Nephron (organoid): ENCODE measurements at regions not wholly inside any gene's neighbourhood (a gene's known extent, or its start where the extent isn't known, plus 50 kb on each side); places are given as distances from the start of the nearest gene placed in this dataset.

Experiments
- H3K27ac Mint-ChIP-seq, 3 experiments: 2 replicates each; pipeline ENCODE4 v1.8.0; 2020; ENCODE audit warnings: mixed read lengths in 3 of 3, mild to moderate bottlenecking in 2 of 3, moderate library complexity in 1 of 3
- H3K27me3 Mint-ChIP-seq: 2 replicates; pipeline ENCODE4 v1.8.0; 2021; ENCODE audit warnings: low read depth, mild to moderate bottlenecking, moderate library complexity, mixed read lengths
- H3K36me3 Mint-ChIP-seq: 2 replicates; pipeline ENCODE4 v1.8.0; 2020; ENCODE audit warnings: low read depth, mixed read lengths
- H3K4me1 Mint-ChIP-seq: 2 replicates; pipeline ENCODE4 v1.8.0; 2020; ENCODE audit warnings: mixed read lengths
- H3K4me3 Mint-ChIP-seq, 3 experiments: 2 replicates each; pipeline ENCODE4 v1.8.0; 2020; ENCODE audit warnings: mild to moderate bottlenecking in 3 of 3, mixed read lengths in 3 of 3, moderate library complexity in 2 of 3
- H3K9me3 Mint-ChIP-seq: 2 replicates; pipeline ENCODE4 v1.8.0; 2020; ENCODE audit warnings: mixed read lengths
- TF ChIP-seq, protein P1 (sequence below), 3 experiments: fragments of 200-600 bp; sonication (generic); IDR thresholded peaks; one replicate each; pipeline ENCODE4 v1.5.0; 2021; ENCODE audit warnings: antibody characterized with exemption in 3 of 3; ENCODE audit not compliant: unreplicated experiment in 3 of 3

DNA sequence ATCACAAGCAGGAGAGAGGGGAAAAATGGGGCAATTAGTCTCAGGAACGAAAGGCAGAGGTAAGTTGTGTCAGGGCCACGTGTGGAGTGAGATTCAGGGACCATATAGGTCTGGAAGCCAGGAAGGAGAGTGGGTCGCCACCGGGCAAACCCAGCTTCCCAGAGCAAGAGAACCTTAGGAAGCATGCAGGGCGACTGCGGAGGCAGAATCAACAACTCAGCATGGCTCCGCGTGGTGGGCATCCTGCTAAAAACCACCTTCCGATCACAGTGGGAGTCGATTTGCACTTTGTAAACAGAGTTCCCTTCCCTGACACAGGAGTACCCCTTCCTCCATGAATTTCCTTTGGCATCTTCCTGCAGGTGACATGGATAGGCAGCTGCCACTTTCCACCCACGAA, 114.6 kb downstream of the TTC32 start:
- H3K36me3 Mint-ChIP-seq, result no peaks in the 10 kb centered on the region

DNA sequence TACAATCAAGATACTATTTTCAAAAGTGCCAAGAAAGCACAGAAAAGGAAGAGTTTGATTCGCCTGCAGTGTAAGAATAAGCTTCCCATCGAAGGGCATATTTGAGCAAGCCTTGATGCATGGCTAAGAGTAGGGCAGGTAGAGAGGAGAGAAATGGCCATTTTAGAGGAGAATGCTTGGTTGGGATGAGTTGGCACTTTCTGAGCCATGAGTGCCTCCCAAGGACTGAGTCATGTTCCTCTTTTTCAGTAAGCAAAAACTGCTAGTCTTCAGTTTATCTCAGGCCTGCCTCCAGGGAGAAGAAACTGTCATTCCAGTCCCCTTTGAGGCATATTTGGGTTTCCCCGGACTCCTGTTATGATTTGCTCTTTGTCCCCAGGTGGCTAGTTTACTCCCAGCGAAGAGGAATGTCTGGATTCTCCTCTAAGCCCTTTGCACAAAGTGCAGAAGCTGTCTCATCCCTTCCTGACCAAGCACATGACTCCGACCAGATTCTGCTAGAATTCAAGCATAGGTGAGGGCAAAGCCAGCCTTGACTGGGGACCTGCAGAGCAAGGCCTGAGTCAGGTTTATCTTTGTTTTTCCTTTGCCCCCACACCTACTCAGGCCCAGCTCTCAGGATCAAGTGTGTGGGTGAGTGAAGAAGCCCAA, 115.2 kb downstream of the TTC32 start:
- TF ChIP-seq, protein P1, sequence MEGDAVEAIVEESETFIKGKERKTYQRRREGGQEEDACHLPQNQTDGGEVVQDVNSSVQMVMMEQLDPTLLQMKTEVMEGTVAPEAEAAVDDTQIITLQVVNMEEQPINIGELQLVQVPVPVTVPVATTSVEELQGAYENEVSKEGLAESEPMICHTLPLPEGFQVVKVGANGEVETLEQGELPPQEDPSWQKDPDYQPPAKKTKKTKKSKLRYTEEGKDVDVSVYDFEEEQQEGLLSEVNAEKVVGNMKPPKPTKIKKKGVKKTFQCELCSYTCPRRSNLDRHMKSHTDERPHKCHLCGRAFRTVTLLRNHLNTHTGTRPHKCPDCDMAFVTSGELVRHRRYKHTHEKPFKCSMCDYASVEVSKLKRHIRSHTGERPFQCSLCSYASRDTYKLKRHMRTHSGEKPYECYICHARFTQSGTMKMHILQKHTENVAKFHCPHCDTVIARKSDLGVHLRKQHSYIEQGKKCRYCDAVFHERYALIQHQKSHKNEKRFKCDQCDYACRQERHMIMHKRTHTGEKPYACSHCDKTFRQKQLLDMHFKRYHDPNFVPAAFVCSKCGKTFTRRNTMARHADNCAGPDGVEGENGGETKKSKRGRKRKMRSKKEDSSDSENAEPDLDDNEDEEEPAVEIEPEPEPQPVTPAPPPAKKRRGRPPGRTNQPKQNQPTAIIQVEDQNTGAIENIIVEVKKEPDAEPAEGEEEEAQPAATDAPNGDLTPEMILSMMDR (IDR thresholded peaks at IDR 0.05; ENCODE audit: unreplicated experiment in 3 of 3), result no peak
- H3K4me1 Mint-ChIP-seq, result peaks cover 12% of the 10 kb centered on the region
- H3K36me3 Mint-ChIP-seq, result no peaks in the 10 kb centered on the region
- no peaks in the 10 kb centered on the region for H3K9me3 Mint-ChIP-seq
- H3K4me3 Mint-ChIP-seq, result no peak overlapping the region
- peaks cover 8% of the 10 kb centered on the region for H3K27me3 Mint-ChIP-seq
- peak overlapping the region in 2 of 3 experiments; percentile 6 to 9 for H3K27ac Mint-ChIP-seq

More for the DNA sequence above, 114.6 kb downstream of the TTC32 start:
- peaks cover 12% of the 10 kb centered on the region for H3K4me1 Mint-ChIP-seq
- no peak overlapping the region for H3K4me3 Mint-ChIP-seq
- TF ChIP-seq, protein P1 (IDR thresholded peaks at IDR 0.05; ENCODE audit: unreplicated experiment in 3 of 3), result no peak
- no peaks in the 10 kb centered on the region for H3K9me3 Mint-ChIP-seq
- H3K27me3 Mint-ChIP-seq, result peaks cover 7% of the 10 kb centered on the region
- no peak overlapping the region for H3K27ac Mint-ChIP-seq

DNA sequence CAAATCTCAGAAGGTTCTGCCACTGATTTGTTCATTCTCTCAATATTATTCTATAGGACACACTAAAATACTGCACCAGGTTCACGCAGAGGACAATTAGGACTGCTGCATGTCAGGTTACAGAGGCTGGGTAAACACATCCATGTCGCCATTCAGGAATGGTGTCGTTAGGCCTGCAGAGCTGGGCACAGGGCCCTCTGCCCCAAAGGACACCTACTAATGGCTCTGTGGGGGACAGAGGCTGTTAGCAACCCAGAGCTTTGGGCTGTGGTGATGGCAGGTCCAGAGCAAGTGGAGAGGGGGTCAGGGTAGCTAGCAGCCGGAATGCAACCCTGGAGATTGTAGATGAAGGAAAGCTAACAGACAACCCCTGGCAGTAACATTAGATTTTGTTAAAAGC, 115.9 kb downstream of the TTC32 start:
- Mint-ChIP-seq H3K4me1 (peaks cover 12% of the 10 kb centered on the region), H3K27ac (no peak overlapping the region), H3K36me3 (no peaks in the 10 kb centered on the region), H3K27me3 (peaks cover 11% of the 10 kb centered on the region), H3K4me3 (no peak overlapping the region), H3K9me3 (no peaks in the 10 kb centered on the region)
- TF ChIP-seq, protein P1 (IDR thresholded peaks at IDR 0.05; ENCODE audit: unreplicated experiment in 3 of 3), result no peak

DNA sequence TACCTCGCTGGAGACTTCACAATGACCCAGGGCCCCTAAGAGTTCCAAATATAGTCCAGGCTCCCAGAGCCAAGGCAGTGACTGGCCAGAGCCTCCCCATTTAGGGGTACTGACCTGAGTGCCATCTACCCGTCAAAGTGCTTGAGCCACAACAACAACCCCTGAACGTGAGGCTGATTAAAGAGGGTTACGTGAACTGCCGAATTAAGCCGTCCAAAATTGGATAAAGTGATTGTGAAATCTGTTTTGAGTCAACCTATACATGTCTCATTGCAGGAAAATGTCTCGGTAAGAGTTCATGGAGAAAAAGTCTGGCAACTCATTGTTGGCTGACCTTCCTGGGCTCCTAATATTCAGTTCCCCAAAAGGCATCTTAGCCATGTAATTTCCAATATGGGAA, 116.3 kb downstream of the TTC32 start:
- Mint-ChIP-seq H3K27me3 (peaks cover 12% of the 10 kb centered on the region), H3K4me3 (no peak overlapping the region), H3K27ac (no peak overlapping the region), H3K9me3 (no peaks in the 10 kb centered on the region), H3K4me1 (peaks cover 12% of the 10 kb centered on the region), H3K36me3 (no peaks in the 10 kb centered on the region)
- TF ChIP-seq, protein P1 (IDR thresholded peaks at IDR 0.05; ENCODE audit: unreplicated experiment in 3 of 3), result no peak

DNA sequence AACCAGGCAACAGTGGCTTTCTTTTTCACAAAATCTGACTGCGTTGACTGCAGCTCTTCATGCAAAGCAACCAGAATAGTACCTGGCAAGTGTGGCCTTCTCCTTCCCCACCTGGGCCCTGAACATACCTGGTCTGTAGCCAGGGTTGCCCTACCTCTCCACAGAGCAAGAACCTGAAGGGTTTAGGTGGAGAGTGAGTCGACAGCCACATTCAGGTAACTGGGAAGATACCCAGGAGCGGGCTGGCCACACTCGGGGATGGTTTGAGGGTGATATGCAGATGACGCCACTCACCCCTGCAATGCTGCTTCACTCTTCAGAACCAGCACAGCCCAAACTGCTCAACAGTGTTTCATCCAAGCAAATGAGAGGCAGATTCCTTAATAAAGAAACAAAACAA, 117.3 kb downstream of the TTC32 start:
- no peak overlapping the region for H3K27ac Mint-ChIP-seq
- peaks cover 11% of the 10 kb centered on the region for H3K27me3 Mint-ChIP-seq
- no peak overlapping the region for H3K4me3 Mint-ChIP-seq
- peaks cover 12% of the 10 kb centered on the region for H3K4me1 Mint-ChIP-seq
- no peaks in the 10 kb centered on the region for H3K36me3 Mint-ChIP-seq
- H3K9me3 Mint-ChIP-seq, result no peaks in the 10 kb centered on the region
- TF ChIP-seq, protein P1 (IDR thresholded peaks at IDR 0.05; ENCODE audit: unreplicated experiment in 3 of 3), result no peak

DNA sequence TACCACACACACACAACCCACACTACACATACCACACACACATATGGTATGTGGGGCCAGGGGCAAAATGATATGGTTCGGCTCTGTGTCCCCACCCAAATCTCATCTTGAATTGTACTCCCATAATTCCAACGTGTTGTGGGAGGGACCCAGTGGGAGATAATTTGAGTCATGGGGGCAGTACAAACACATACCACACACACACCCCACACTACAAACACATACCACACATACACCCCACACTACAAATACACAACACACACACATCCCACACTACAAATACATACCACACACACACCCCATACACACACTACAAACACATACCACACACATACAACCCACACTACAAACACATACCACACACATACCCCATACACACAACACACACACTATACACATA, 117.8 kb downstream of the TTC32 start:
- Mint-ChIP-seq H3K36me3 (no peaks in the 10 kb centered on the region), H3K27me3 (peaks cover 8% of the 10 kb centered on the region), H3K4me3 (no peak overlapping the region), H3K4me1 (peaks cover 12% of the 10 kb centered on the region), H3K27ac (no peak overlapping the region), H3K9me3 (no peaks in the 10 kb centered on the region)
- TF ChIP-seq, protein P1 (IDR thresholded peaks at IDR 0.05; ENCODE audit: unreplicated experiment in 3 of 3), result no peak
